HCT116 (cell line): ENCODE measurements at regions not wholly inside any gene's neighbourhood (a gene's known extent, or its start where the extent isn't known, plus 50 kb on each side); places are given as distances from the start of the nearest gene placed in this dataset.
A peak's percentile ranks its signal among the peaks of the same experiment; 100 is the strongest.

ENCODE experiments used
- ATAC-seq: fragments of 200-7000 bp; cut with Tn5 transposase; 2 replicates; pipeline ENCODE4 v1.9.1; 2020; ENCODE audit warnings: mild to moderate bottlenecking, moderate library complexity
- BruUV-seq: library from RNA; stranded (reverse); fragments of 400-500 nt; replicated peaks from 2 replicates; lab custom pipeline; 2021; lab: Mats Ljungman, UMichigan
- CTCF ChIA-PET: fragments of 300-600 bp; sonication (Branson Sonifier 250); formaldehyde crosslinking; loops from one replicate; lab custom pipeline; 2021; ENCODE audit warnings: antibody characterized with exemption; lab: Charles Lee
- POLR2A ChIA-PET: fragments of 300-600, 350-600 bp; sonication (Branson Sonifier 250); formaldehyde crosslinking; loops from one replicate; lab custom pipeline; 2021; ENCODE audit warnings: antibody characterized with exemption; lab: Charles Lee
- RAD21 ChIA-PET, 2 experiments: fragments of 300-600 bp; sonication (Branson Sonifier 250); formaldehyde crosslinking; loops; one replicate each; lab custom pipeline; 2023; ENCODE audit warnings: low total read pairs in 2 of 2; ENCODE audit not compliant: uncharacterized antibody in 2 of 2, unreplicated experiment in 2 of 2, low non-redundant PET in 1 of 2; lab: Charles Lee
- DNase-seq: peaks from one replicate; pipeline ENCODE4 v3.0.0-alpha.2; 2010; ENCODE audit warnings: low read depth, low spot score
- H2AFZ ChIP-seq: fragments of 200-600 bp; shearing (Covaris generic), sonication (generic); 2 replicates; pipeline ENCODE4 v1.6.1; 2017; ENCODE audit warnings: low read depth, mixed run types, mixed read lengths, antibody characterized with exemption, low read length; ENCODE audit not compliant: poor library complexity, severe bottlenecking
- H3K27ac ChIP-seq: 2 replicates; pipeline ENCODE4 v1.5.1; 2012; ENCODE audit warnings: low read depth, low read length
- H3K27me3 ChIP-seq: fragments of 200-600 bp; sonication (generic); 2 replicates; pipeline ENCODE4 v1.6.1; 2016; ENCODE audit warnings: mixed run types, low read length, mixed read lengths; ENCODE audit not compliant: insufficient read depth
- H3K36me3 ChIP-seq, 2 experiments: fragments of 200-500 bp in 1 of 2; fragments of 200-600 bp in 1 of 2; sonication (Bioruptor generic) in 1 of 2; sonication (generic) in 1 of 2; 2 replicates each; pipeline versions ENCODE4 v1.5.1 to v1.6.1; 2014 to 2016; ENCODE audit warnings: low read length in 2 of 2, inconsistent platforms in 1 of 2, mixed read lengths in 1 of 2, mixed run types in 1 of 2; ENCODE audit not compliant: insufficient read depth in 2 of 2, control insufficient read depth in 1 of 2
- H3K4me1 ChIP-seq, 2 experiments: fragments of 200-600 bp in 1 of 2; sonication (generic) in 1 of 2; 2 replicates each; pipeline versions ENCODE4 v1.5.1 to v1.6.1; 2012 to 2017; ENCODE audit warnings: low read length in 2 of 2, inconsistent platforms in 1 of 2, mild to moderate bottlenecking in 1 of 2, mixed read lengths in 1 of 2, mixed run types in 1 of 2, moderate library complexity in 1 of 2; ENCODE audit not compliant: insufficient read depth in 2 of 2, control insufficient read depth in 1 of 2
- H3K4me2 ChIP-seq: fragments of 200-600 bp; sonication (generic); 2 replicates; pipeline ENCODE4 v1.6.1; 2017; ENCODE audit warnings: mixed run types, low read length, mixed read lengths
- H3K4me3 ChIP-seq, 2 experiments: fragments of 200-600 bp in 1 of 2; sonication (generic) in 1 of 2; replicated peaks in 1 of 2; 2 replicates each; pipeline ENCODE4 v1.5.1; 2011 to 2016; ENCODE audit warnings: low read length in 2 of 2, control low read depth in 1 of 2, low read depth in 1 of 2, mild to moderate bottlenecking in 1 of 2, mixed read lengths in 1 of 2, mixed run types in 1 of 2
- H3K79me2 ChIP-seq: fragments of 200-600 bp; sonication (generic); 2 replicates; pipeline ENCODE4 v1.6.1; 2017; ENCODE audit warnings: mild to moderate bottlenecking, mixed run types, low read length, moderate library complexity, mixed read lengths; ENCODE audit not compliant: insufficient read depth
- H3K9ac ChIP-seq: fragments of 200-600 bp; sonication (generic); 2 replicates; pipeline ENCODE4 v1.6.1; 2016; ENCODE audit warnings: low read length, mixed read lengths
- H3K9me2 ChIP-seq: fragments of 200-600 bp; sonication (generic), shearing (Covaris generic); 2 replicates; pipeline ENCODE4 v1.6.1; 2017; ENCODE audit warnings: mixed run types, mild to moderate bottlenecking, moderate library complexity; ENCODE audit not compliant: insufficient read depth
- H3K9me3 ChIP-seq, 2 experiments: fragments of 200-500 bp in 1 of 2; fragments of 200-600 bp in 1 of 2; sonication (Bioruptor generic) in 1 of 2; sonication (generic) in 1 of 2; 2 replicates each; pipeline ENCODE4 v1.6.1; 2014 to 2017; ENCODE audit warnings: low read length in 2 of 2, mixed read lengths in 2 of 2, inconsistent platforms in 1 of 2, low read depth in 1 of 2, mild to moderate bottlenecking in 1 of 2, mixed run types in 1 of 2, moderate library complexity in 1 of 2; ENCODE audit not compliant: control insufficient read depth in 1 of 2, insufficient read depth in 1 of 2
- H4K20me1 ChIP-seq: fragments of 200-600 bp; sonication (generic), shearing (Covaris generic); 2 replicates; pipeline ENCODE4 v1.6.1; 2017; ENCODE audit warnings: mixed run types, mild to moderate bottlenecking, moderate library complexity; ENCODE audit not compliant: insufficient read depth
- CEBPB ChIP-seq: IDR thresholded peaks from 2 replicates; pipeline ENCODE4 v1.6.1; 2012; ENCODE audit warnings: low read depth
- EZH2phosphoT487 ChIP-seq: fragments of 200-600 bp; IDR thresholded peaks from 2 replicates; pipeline ENCODE4 v1.6.1; 2018; ENCODE audit warnings: antibody characterized with exemption, borderline replicate concordance
- FOSL1 ChIP-seq: IDR thresholded peaks from 2 replicates; pipeline ENCODE4 v1.6.1; 2012; ENCODE audit warnings: low read depth
- RAD21 ChIP-seq: IDR thresholded peaks from 2 replicates; pipeline ENCODE4 v1.6.1; 2012; ENCODE audit warnings: low read depth, mild to moderate bottlenecking
- SIN3A ChIP-seq: IDR thresholded peaks from 2 replicates; pipeline ENCODE4 v1.6.1; 2012; ENCODE audit warnings: low read depth
- ZFX ChIP-seq: fragments of 450-650 bp; IDR thresholded peaks from 2 replicates; pipeline ENCODE4 v1.6.1; 2017
- ZNF274 ChIP-seq: fragments of 200-500 bp; sonication (Bioruptor generic); IDR thresholded peaks from 2 replicates; pipeline ENCODE4 v1.6.1; 2014; ENCODE audit warnings: mild to moderate bottlenecking, low read depth, low read length, inconsistent platforms
- intact Hi-C: fragments of 100-400 bp; cut with micrococcal nuclease; formaldehyde crosslinking; loops from 2 replicates; pipeline ENCODE4 v1.10.0; 2022
- TF ChIP-seq, protein P1 (sequence below), 3 experiments: fragments of 200-600 bp in 1 of 3; sonication (generic) in 1 of 3; IDR thresholded peaks in 2 of 3; conservative IDR thresholded peaks in 1 of 3; 2 replicates each; pipeline ENCODE4 v1.5.1; 2012 to 2017; ENCODE audit warnings: low read depth in 2 of 3, low read length in 2 of 3, antibody characterized with exemption in 1 of 3, borderline replicate concordance in 1 of 3, control low read depth in 1 of 3, mild to moderate bottlenecking in 1 of 3, mixed read lengths in 1 of 3, mixed run types in 1 of 3, moderate library complexity in 1 of 3; ENCODE audit not compliant: insufficient read depth in 1 of 3
- TF ChIP-seq, protein P2 (sequence below): IDR thresholded peaks from 2 replicates; pipeline ENCODE4 v1.6.1; 2011; ENCODE audit warnings: mild to moderate bottlenecking, low read length, moderate library complexity; ENCODE audit not compliant: insufficient replicate concordance; ENCODE audit errors: extremely low read depth

GRCh38 chr10:130422366-130423324, 286.5 kb downstream of the GLRX3 start:
- ATAC-seq, result no peak

GRCh38 chr10:130423455-130424305, 287.5 kb downstream of the GLRX3 start:
- intact Hi-C loops, result no loop called here
- TF ChIP-seq ZNF274, result no peak
- TF ChIP-seq, protein P1, sequence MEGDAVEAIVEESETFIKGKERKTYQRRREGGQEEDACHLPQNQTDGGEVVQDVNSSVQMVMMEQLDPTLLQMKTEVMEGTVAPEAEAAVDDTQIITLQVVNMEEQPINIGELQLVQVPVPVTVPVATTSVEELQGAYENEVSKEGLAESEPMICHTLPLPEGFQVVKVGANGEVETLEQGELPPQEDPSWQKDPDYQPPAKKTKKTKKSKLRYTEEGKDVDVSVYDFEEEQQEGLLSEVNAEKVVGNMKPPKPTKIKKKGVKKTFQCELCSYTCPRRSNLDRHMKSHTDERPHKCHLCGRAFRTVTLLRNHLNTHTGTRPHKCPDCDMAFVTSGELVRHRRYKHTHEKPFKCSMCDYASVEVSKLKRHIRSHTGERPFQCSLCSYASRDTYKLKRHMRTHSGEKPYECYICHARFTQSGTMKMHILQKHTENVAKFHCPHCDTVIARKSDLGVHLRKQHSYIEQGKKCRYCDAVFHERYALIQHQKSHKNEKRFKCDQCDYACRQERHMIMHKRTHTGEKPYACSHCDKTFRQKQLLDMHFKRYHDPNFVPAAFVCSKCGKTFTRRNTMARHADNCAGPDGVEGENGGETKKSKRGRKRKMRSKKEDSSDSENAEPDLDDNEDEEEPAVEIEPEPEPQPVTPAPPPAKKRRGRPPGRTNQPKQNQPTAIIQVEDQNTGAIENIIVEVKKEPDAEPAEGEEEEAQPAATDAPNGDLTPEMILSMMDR (IDR thresholded peaks at IDR 0.05 in 2 of 3, conservative IDR thresholded peaks at IDR 0.05 in 1 of 3; ENCODE audit: borderline replicate concordance in 1 of 3, insufficient read depth in 1 of 3, low read depth in 2 of 3, low read length in 2 of 3), result no peak
- TF ChIP-seq RAD21, result no peak
- no peak for TF ChIP-seq ZFX
- TF ChIP-seq, protein P2, sequence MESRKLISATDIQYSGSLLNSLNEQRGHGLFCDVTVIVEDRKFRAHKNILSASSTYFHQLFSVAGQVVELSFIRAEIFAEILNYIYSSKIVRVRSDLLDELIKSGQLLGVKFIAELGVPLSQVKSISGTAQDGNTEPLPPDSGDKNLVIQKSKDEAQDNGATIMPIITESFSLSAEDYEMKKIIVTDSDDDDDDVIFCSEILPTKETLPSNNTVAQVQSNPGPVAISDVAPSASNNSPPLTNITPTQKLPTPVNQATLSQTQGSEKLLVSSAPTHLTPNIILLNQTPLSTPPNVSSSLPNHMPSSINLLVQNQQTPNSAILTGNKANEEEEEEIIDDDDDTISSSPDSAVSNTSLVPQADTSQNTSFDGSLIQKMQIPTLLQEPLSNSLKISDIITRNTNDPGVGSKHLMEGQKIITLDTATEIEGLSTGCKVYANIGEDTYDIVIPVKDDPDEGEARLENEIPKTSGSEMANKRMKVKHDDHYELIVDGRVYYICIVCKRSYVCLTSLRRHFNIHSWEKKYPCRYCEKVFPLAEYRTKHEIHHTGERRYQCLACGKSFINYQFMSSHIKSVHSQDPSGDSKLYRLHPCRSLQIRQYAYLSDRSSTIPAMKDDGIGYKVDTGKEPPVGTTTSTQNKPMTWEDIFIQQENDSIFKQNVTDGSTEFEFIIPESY, result no peak
- no peak for TF ChIP-seq SIN3A
- TF ChIP-seq CEBPB, result no peak
- TF ChIP-seq FOSL1, result no peak
- no TSS peak for BruUV-seq

More at GRCh38 chr10:130422366-130423324, 286.5 kb downstream of the GLRX3 start:
- H3K27ac ChIP-seq, result no peak overlapping the region
- no peaks in the 10 kb centered on the region for H3K36me3 ChIP-seq
- H3K9me3 ChIP-seq, result no peaks in the 10 kb centered on the region
- H3K9ac ChIP-seq, result no peak overlapping the region
- no peak overlapping the region for H3K4me3 ChIP-seq
- no peaks in the 10 kb centered on the region for H4K20me1 ChIP-seq
- intact Hi-C loops, result no loop called here
- ChIA-PET CTCF (no interaction called here), RAD21 (no interaction called here), POLR2A (no interaction called here)
- no peaks in the 10 kb centered on the region for H3K9me2 ChIP-seq
- no peaks in the 10 kb centered on the region for H3K27me3 ChIP-seq
- H3K4me2 ChIP-seq, result no peak overlapping the region
- no TSS peak for BruUV-seq
- no peak overlapping the region for H2AFZ ChIP-seq
- H3K79me2 ChIP-seq, result no peaks in the 10 kb centered on the region
- TF ChIP-seq EZH2phosphoT487 (no peak), RAD21 (0 out of 2 replicates have a peak, but pooled peaks have one; percentile 8)
- no peaks in the 10 kb centered on the region for H3K4me1 ChIP-seq
- no peak for DNase-seq

More at GRCh38 chr10:130423455-130424305, 287.5 kb downstream of the GLRX3 start:
- Histone ChIP-seq H4K20me1 (no peaks in the 10 kb centered on the region), H3K4me1 (no peaks in the 10 kb centered on the region), H3K27me3 (no peaks in the 10 kb centered on the region), H3K36me3 (no peaks in the 10 kb centered on the region), H3K4me3 (no peak overlapping the region), H3K4me2 (no peak overlapping the region), H3K27ac (no peak overlapping the region), H2AFZ (no peak overlapping the region), H3K79me2 (no peaks in the 10 kb centered on the region), H3K9me2 (no peaks in the 10 kb centered on the region), H3K9ac (no peak overlapping the region), H3K9me3 (no peaks in the 10 kb centered on the region)
- DNase-seq (no peak), ATAC-seq (no peak)
- ChIA-PET CTCF (no interaction called here), RAD21 (no interaction called here), POLR2A (no interaction called here)
